ENCODE measurements at regions not wholly inside any gene's neighbourhood (a gene's known extent, or its start where the extent isn't known, plus 50 kb on each side); places are given as distances from the start of the nearest gene placed in this dataset.

DNA sequence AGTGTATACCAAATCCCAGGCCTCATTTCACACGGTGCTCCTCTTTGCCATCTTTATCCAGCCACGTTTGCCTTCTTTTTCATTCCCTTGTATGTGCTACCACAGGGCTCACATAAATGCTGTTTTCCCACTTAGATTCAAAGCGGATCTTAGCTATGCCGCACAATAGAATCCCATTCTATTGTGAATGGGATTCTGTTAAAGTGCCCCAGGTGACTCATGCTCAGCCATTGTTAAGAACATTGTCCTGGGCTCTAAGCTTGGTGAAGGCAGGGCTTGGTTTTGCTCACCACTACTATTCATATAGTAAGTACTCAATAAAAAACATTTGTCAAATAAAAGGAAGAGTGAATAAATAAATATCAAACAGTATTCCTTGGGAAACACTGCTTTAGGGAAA lies 72.3 kb upstream of the PHYHIPL start:
- FAIRE-seq, result no peak

More for the DNA sequence above, 72.3 kb upstream of the PHYHIPL start:
- TF ChIP-seq, protein P1, sequence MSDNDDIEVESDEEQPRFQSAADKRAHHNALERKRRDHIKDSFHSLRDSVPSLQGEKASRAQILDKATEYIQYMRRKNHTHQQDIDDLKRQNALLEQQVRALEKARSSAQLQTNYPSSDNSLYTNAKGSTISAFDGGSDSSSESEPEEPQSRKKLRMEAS (IDR thresholded peaks at IDR 0.05; ENCODE audit: insufficient read depth, insufficient read length), result no peak
- TF ChIP-seq JUN (IDR thresholded peaks at IDR 0.05; ENCODE audit: borderline replicate concordance, insufficient read depth, insufficient read length, low read depth), result no peak
- no peak for TF ChIP-seq POLR2A (IDR thresholded peaks at IDR 0.05; ENCODE audit: low read depth, low read length)
- TF ChIP-seq MYC (IDR thresholded peaks at IDR 0.05; ENCODE audit: low read depth, low read length), result no peak
- no peak for TF ChIP-seq FOS (IDR thresholded peaks at IDR 0.05; ENCODE audit: borderline replicate concordance, insufficient read depth, low read length)
- no peak for TF ChIP-seq GATA2 (IDR thresholded peaks at IDR 0.05; ENCODE audit: insufficient read depth, insufficient read length, low read depth, low read length)
- no peak for TF ChIP-seq POLR2AphosphoS5 (IDR thresholded peaks at IDR 0.05; ENCODE audit: insufficient read depth, low read depth, low read length)
- TF ChIP-seq, protein P2, sequence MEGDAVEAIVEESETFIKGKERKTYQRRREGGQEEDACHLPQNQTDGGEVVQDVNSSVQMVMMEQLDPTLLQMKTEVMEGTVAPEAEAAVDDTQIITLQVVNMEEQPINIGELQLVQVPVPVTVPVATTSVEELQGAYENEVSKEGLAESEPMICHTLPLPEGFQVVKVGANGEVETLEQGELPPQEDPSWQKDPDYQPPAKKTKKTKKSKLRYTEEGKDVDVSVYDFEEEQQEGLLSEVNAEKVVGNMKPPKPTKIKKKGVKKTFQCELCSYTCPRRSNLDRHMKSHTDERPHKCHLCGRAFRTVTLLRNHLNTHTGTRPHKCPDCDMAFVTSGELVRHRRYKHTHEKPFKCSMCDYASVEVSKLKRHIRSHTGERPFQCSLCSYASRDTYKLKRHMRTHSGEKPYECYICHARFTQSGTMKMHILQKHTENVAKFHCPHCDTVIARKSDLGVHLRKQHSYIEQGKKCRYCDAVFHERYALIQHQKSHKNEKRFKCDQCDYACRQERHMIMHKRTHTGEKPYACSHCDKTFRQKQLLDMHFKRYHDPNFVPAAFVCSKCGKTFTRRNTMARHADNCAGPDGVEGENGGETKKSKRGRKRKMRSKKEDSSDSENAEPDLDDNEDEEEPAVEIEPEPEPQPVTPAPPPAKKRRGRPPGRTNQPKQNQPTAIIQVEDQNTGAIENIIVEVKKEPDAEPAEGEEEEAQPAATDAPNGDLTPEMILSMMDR (IDR thresholded peaks at IDR 0.05; ENCODE audit: extremely low read depth in 1 of 2, insufficient read depth in 1 of 2, low read depth in 1 of 2, low read length in 2 of 2), result no peak
- no peak for TF ChIP-seq EZH2 (IDR thresholded peaks at IDR 0.05; ENCODE audit: borderline replicate concordance, low read depth, low read length, severe bottlenecking)
- Histone ChIP-seq H3K36me3 (ENCODE audit: control insufficient read depth in 2 of 2, extremely low read depth in 1 of 2, insufficient read depth in 2 of 2, low read length in 2 of 2) (no peaks in the 10 kb centered on the region), H3K27ac (ENCODE audit: insufficient read depth, low read depth, low read length) (no peak overlapping the region), H3K4me3 (replicated peaks in 1 of 3; ENCODE audit: insufficient read depth in 1 of 3, low read depth in 1 of 3, low read length in 3 of 3) (no peak overlapping the region), H3K9me1 (replicated peaks; ENCODE audit: control insufficient read depth, extremely low read depth, insufficient read depth, low read length) (no peaks in the 10 kb centered on the region), H3K79me2 (ENCODE audit: control insufficient read depth, insufficient read depth, low read length) (no peaks in the 10 kb centered on the region), H3K9ac (replicated peaks; ENCODE audit: extremely low read depth, insufficient read depth, low read length) (no peak overlapping the region), H4K20me1 (replicated peaks; ENCODE audit: control insufficient read depth, extremely low read depth, insufficient read depth, low read length) (no peaks in the 10 kb centered on the region), H3K4me1 (ENCODE audit: control insufficient read depth, extremely low read depth, insufficient read depth, low read length) (no peaks in the 10 kb centered on the region), H3K27me3 (ENCODE audit: control insufficient read depth in 2 of 2, insufficient read depth in 2 of 2, low read length in 2 of 2) (no peaks in the 10 kb centered on the region), H3K9me3 (replicated peaks; ENCODE audit: control insufficient read depth, insufficient read depth, low read length) (no peaks in the 10 kb centered on the region), H2AFZ (ENCODE audit: low read depth, low read length) (no peak overlapping the region), H3K4me2 (ENCODE audit: insufficient read depth, low read length) (no peak overlapping the region)
- intact Hi-C loops (cut with micrococcal nuclease) (no loop called here), dilution Hi-C loops (cut with MboI; ENCODE audit: extremely low pct_ligation_motif_present, low sequenced_read_pairs) (no loop called here)
- ChIA-PET CTCF (no interaction called here), POLR2A (no interaction called here)
- no peak for DNase-seq (ENCODE audit: low read depth, low spot score)
- no TSS peak for BruUV-seq (replicated peaks)

Measured in endothelial cell of umbilical vein (primary cell).